ENCODE measurements at regions not wholly inside any gene's neighbourhood (a gene's known extent, or its start where the extent isn't known, plus 50 kb on each side); places are given as distances from the start of the nearest gene placed in this dataset.
"Not testable (repeated sequence)": the region's sequence is repeated elsewhere in the genome, so short reads cannot be mapped to it uniquely, and the experiment has no call there.

DNA sequence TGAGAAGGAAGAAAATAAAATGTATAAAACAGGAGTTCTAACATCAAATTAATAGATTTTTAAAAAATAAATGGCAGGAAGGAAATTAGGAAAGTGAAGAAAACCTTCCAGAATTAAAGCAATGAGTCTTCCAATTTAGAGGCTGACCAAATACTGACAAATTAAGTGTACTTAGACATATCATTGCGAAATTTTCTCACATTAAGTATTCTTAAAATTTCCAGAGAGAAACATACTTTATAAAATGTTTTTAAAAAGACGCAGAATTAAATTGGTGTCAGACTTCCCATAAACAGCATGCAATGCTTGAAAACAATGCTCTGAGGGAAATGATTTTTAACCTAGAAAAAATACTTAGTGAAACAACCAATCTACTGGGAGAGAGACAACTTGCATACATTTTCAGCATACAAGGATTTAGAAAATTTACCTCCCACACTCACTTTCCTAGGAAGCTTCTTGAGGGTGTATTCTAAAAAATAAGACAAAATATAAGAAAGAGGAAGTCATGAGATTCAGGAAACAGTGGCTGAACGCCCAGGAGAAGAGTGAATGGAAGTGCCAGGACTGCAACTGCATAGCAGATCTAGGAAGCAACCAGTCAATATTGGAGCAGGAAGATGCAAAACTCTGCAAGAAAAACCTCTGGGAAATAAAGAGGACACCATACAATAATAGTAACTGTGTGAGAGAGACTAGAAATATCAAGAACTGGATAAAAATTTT is 339.9 kb downstream of the ADCYAP1 start:
- no peak for DNase-seq (ENCODE audit: low spot score)
- in situ Hi-C loops (cut with HindIII; ENCODE audit: low sequenced_read_pairs), result no loop called here

GRCh38 chr18:1246827-1247226 is 342.2 kb downstream of the ADCYAP1 start:
- in situ Hi-C loops (cut with HindIII; ENCODE audit: low sequenced_read_pairs), result no loop called here
- no peak for DNase-seq (ENCODE audit: low spot score)

DNA sequence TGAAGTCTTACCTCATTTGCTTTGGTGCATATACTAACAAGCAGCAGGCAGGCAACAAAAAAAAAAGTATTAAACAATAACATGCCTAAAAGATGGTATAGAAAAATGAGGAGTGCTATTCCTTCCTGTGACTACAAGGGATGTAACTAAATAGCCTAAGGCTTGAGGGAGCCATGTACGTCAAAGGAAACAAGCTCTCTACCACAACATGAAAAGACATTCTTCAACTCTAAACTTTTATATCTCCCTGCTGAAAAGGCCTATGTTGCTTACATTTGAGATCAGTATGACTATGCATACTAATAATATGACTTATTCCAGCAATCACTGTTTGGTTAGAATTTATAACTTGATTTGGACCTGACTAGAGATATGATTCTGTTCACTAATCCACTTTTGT is 347.9 kb downstream of the ADCYAP1 start:
- in situ Hi-C loops (cut with HindIII; ENCODE audit: low sequenced_read_pairs), result no loop called here
- DNase-seq (ENCODE audit: low spot score), result no peak

DNA sequence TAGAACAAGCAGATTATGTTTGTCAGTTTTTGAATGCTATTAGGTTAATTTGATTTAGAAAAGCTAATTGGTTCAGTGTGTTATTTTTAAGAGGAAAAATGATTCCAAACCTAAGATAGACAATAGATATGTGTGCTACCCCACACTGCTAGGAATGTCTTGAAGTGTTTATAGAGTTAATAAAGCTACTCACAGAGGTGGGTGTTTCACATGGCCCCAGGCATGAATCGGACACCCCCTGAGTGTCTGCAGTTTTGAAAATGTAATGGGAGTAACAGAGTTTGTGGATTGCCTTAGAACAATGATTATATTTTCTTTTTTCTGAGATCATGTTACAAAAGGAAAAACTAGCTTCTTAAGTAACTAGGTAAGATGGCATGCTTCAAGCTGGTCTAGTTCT is 348.3 kb downstream of the ADCYAP1 start:
- in situ Hi-C loops (cut with HindIII; ENCODE audit: low sequenced_read_pairs), result no loop called here
- DNase-seq (ENCODE audit: low spot score), result no peak

GRCh38 chr18:1253827-1254226 is 349.2 kb downstream of the ADCYAP1 start:
- in situ Hi-C loops (cut with HindIII; ENCODE audit: low sequenced_read_pairs), result no loop called here
- no peak for DNase-seq (ENCODE audit: low spot score)

DNA sequence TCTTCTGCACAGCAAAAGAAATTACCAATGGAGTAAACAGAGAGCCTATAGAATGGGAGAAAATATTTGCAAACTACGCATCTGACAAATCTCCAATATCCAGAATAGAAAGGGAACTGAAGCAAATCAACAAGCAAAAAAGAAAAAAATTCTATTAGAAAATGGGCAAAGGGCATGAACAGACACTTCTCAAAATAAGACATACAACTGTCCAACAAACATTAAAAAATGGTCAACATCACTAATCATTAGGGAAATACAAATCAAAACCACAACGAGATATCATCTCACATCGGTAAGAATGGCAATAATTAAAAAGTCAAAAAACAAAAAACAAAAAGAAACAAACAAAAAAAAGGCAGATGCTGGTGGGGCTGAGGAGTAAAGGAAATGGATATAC is 356.4 kb downstream of the ADCYAP1 start:
- in situ Hi-C loops (cut with HindIII; ENCODE audit: low sequenced_read_pairs), result no loop called here
- no peak for DNase-seq (ENCODE audit: low spot score)

DNA sequence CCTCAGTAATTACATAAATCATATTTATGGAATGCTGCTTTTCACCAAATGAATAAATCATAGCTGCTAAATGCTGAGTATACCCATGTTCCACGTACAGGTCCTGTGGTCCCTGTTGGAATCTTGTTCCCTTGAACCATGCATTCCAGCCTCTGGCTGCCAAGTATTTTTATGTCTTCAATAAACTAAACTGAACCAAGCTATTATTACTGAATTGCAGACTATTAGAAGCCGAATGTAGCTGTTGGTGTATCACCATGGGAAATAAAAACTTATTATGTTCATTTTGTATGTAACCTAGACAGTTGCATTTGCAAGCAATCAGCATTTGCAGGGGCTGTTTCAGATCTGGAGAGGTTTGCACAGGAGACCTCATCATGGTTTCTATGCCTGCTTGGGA is 362.4 kb downstream of the ADCYAP1 start:
- DNase-seq (ENCODE audit: low spot score), result no peak
- in situ Hi-C loops (cut with HindIII; ENCODE audit: low sequenced_read_pairs), result no loop called here

GRCh38 chr18:1270081-1270480 is 365.4 kb downstream of the ADCYAP1 start:
- in situ Hi-C loops (cut with HindIII; ENCODE audit: low sequenced_read_pairs), result no loop called here
- no peak for DNase-seq (ENCODE audit: low spot score)

DNA sequence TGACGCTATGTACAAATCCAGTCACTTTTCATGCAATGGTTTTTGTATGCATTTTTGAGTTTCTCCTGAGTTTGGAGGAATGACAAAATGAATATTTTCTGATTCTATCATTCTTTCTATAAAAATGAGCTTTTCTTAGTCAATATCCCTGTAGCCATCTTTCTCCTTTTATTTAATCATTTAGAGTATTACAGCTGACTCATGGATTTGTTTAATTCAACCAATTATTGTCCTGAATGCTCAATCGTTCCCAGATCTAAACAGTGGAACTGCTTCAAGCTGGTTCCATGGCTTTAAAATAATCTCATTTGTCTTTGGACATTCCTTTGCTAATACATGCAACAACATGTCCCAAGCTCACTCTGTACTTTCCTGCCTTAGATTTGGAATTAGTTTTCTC is 368.8 kb downstream of the ADCYAP1 start:
- in situ Hi-C loops (cut with HindIII; ENCODE audit: low sequenced_read_pairs), result no loop called here
- DNase-seq (ENCODE audit: low spot score), result no peak

DNA sequence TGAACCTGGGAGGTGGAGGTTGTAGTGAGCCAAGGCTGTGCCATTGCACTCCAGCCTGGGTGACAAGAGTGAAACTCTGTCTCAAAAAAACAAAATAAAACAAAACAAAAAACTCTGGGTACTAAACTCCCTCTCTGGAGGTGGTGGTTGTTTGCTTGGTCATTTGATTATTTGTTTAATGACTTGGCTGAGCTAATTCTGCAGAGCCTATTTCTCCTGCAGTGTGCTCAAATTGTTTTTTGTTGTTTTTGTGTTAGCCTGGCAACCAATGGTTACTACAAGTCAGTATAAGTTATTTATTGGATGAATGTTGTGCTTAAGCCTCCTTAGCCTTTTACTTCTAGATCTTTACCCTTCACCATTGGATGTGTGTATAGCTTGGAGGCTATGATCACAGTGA is 387.5 kb downstream of the ADCYAP1 start:
- DNase-seq (ENCODE audit: low spot score), result no peak
- in situ Hi-C loops (cut with HindIII; ENCODE audit: low sequenced_read_pairs), result no loop called here

DNA sequence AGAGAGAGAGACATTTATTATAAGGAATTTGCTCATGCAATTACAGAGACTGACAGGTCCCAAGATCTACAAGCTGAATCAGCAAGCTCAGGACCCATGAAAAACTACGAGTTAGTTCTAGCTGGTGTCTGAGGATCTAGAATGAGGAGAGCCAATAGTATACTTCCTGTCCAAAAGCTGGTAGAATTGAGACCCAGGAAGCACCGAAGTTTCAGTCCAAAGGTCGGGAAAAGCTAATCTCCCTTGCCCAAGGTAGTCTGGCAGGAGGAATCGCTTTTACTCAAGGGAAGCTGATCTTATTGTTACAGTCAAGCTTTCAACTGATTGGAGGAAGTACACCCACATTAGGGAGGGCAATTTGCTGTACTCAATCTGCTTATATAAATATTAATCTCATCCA is 389.6 kb downstream of the ADCYAP1 start:
- no peak for DNase-seq (ENCODE audit: low spot score)
- in situ Hi-C loops (cut with HindIII; ENCODE audit: low sequenced_read_pairs), result no loop called here

DNA sequence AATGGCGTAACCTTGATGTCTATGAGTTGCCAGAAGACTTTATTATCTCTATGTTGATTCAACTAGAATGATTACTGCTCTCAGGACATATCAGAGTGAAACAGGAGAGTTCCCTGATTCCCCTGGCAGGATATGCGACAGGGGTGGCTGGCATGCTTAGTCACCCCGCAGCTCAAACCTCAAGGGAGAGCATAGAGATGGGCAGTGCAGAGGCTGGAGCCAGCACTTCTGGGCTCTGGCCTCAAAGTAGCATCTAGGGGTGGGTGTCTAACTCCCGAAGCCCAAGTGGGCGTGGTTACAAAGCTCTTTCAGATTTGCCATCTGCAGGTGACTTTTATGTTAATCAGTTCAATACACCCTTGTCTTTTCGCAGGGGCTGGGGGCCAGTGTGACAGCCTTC is 391.6 kb downstream of the ADCYAP1 start:
- in situ Hi-C loops (cut with HindIII; ENCODE audit: low sequenced_read_pairs), result no loop called here
- no peak for DNase-seq (ENCODE audit: low spot score)

DNA sequence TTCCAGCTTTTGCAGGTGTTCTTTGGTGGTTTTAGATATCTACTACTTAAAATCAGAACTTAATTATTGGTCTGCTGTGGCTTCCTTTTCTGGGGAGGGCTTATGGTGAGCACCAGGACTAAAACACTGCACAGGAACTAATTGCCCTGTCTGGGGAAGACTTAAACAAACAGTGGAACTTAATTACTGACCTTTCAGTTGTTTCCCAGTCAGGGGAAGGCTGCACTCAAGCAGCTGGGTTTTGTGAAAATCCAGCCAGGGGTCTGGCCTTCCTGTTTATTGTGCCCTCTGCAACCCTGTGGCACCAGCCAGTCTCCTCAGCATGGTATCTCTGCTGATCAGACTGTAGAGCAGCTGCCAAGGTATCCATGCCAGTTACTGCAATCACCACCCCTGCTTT is 398.2 kb downstream of the ADCYAP1 start:
- in situ Hi-C loops (cut with HindIII; ENCODE audit: low sequenced_read_pairs), result no loop called here
- no peak for DNase-seq (ENCODE audit: low spot score)

GRCh38 chr18:1304392-1304992 is 399.8 kb downstream of the ADCYAP1 start:
- in situ Hi-C loops (cut with HindIII; ENCODE audit: low sequenced_read_pairs), result no loop called here
- DNase-seq (ENCODE audit: low spot score), result no peak

DNA sequence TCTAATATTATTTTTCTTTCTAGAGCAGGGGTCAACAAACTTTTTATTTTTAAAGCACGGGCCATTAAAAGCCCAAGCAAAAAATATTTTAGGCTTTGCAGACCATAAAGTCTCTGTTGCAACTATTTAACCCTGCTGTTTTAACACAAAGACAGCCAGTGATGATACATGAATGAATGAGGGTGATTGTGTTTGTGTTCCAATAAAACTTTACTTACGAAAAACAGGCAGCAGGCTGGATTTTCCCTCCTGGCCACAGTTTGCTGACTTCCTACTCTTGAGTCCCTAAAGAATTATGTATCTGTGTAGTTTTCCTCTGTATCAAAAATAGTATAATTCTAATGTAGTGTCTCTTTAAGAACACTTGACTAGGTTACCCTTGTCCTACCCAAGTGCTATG is 402.0 kb downstream of the ADCYAP1 start:
- no peak for DNase-seq (ENCODE audit: low spot score)
- in situ Hi-C loops (cut with HindIII; ENCODE audit: low sequenced_read_pairs), result no loop called here

DNA sequence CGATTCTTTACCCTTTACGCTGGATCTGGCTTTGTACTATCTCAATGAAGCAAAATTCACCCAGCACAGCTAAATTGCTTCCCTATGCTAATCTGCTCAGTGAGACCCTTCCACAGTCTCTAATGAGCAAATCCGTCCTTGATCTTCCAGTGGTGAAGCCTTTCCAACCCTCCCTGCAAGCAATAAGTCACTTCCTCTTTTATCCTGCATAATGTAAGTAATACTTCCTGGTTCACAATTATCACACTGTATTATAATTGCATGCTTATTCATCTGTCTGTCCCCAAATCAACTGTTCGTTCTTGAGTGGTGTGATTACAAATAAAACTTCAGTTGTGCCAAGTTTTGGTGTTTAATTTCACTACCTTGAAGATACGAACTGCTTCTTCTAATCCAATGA is 404.0 kb downstream of the ADCYAP1 start:
- DNase-seq (ENCODE audit: low spot score), result no peak
- in situ Hi-C loops (cut with HindIII; ENCODE audit: low sequenced_read_pairs), result no loop called here

- in situ Hi-C loops (cut with HindIII; ENCODE audit: low sequenced_read_pairs), result no loop called here
- no peak for DNase-seq (ENCODE audit: low spot score)
Observed at GRCh38 chr18:1311376-1311775, 406.7 kb downstream of the ADCYAP1 start.

- in situ Hi-C loops (cut with HindIII; ENCODE audit: low sequenced_read_pairs); DNase-seq (ENCODE audit: low spot score): not testable (repeated sequence)
Observed at GRCh38 chr18:1335345-1335744, 430.7 kb downstream of the ADCYAP1 start.

DNA sequence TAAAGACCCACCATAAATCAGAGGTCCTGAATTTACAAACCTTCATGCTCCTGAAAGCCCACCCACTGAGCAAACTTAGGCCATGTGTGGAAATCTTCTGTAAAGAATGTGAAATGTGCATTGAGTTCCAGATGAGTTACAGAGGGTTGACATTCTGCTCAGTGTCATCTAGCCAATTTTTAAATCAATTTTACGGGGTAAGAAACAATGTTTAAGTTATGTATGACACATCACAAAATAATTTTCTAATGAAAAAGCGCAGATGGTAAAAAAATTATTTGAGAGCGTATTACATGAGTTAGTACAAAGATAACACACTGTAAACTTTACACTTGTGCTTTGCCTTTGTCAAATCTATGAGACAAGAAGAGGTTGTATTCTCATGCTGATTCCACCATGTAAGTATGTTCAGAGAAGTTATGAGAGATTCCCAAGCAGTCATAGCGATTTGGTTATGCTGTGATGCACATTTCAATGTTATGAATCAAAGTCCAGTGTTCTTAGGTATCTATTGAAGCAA is 446.3 kb downstream of the ADCYAP1 start:
- DNase-seq (ENCODE audit: low spot score), result no peak
- in situ Hi-C loops (cut with HindIII; ENCODE audit: low sequenced_read_pairs), result no loop called here

DNA sequence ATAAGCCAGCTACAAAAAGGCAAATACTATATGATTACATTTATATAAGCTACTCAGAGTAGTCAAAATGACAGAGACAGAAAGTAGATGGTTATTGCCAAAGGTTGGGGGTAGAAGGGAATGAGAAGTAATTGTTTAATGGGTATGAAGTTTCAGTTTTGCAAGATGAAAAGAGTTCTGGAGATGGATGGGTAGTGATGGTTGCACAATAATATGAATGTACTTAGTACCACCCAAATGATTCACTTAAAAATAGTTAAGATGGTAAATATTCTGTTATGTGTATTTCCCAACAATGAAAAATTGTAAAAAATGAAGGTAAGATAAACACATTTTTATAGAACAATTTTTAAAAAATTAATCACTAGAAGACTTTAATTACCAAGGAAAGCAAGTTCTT is 448.4 kb downstream of the ADCYAP1 start:
- no peak for DNase-seq (ENCODE audit: low spot score)
- in situ Hi-C loops (cut with HindIII; ENCODE audit: low sequenced_read_pairs), result no loop called here

GRCh38 chr18:1357724-1358123 is 453.1 kb downstream of the ADCYAP1 start:
- DNase-seq (ENCODE audit: low spot score), result no peak
- in situ Hi-C loops (cut with HindIII; ENCODE audit: low sequenced_read_pairs), result no loop called here

Data from G401 (cell line).